ENCODE measurements at regions not wholly inside any gene's neighbourhood (a gene's known extent, or its start where the extent isn't known, plus 50 kb on each side); places are given as distances from the start of the nearest gene placed in this dataset.
"Not testable (repeated sequence)": the region's sequence is repeated elsewhere in the genome, so short reads cannot be mapped to it uniquely, and the experiment has no call there.

GRCh38 chr4:79661196-79661595 is 253.2 kb upstream of the GK2 start:
- Histone ChIP-seq H3K4me1 (ENCODE audit: control insufficient read depth, extremely low read depth, insufficient read depth, low read length) (no peaks in the 10 kb centered on the region), H3K27me3 (ENCODE audit: control insufficient read depth in 2 of 2, insufficient read depth in 2 of 2, low read length in 2 of 2) (no peaks in the 10 kb centered on the region), H3K4me3 (replicated peaks in 1 of 3; ENCODE audit: insufficient read depth in 1 of 3, low read depth in 1 of 3, low read length in 3 of 3) (no peak overlapping the region), H3K36me3 (ENCODE audit: control insufficient read depth in 2 of 2, extremely low read depth in 1 of 2, insufficient read depth in 2 of 2, low read length in 2 of 2) (no peaks in the 10 kb centered on the region), H3K79me2 (ENCODE audit: control insufficient read depth, insufficient read depth, low read length) (no peaks in the 10 kb centered on the region), H3K4me2 (ENCODE audit: insufficient read depth, low read length) (no peak overlapping the region), H2AFZ (ENCODE audit: low read depth, low read length) (no peak overlapping the region), H3K9me3 (replicated peaks; ENCODE audit: control insufficient read depth, insufficient read depth, low read length) (no peaks in the 10 kb centered on the region), H3K9ac (replicated peaks; ENCODE audit: extremely low read depth, insufficient read depth, low read length) (no peak overlapping the region), H3K9me1 (replicated peaks; ENCODE audit: control insufficient read depth, extremely low read depth, insufficient read depth, low read length) (no peaks in the 10 kb centered on the region), H3K27ac (ENCODE audit: insufficient read depth, low read depth, low read length) (no peak overlapping the region), H4K20me1 (replicated peaks; ENCODE audit: control insufficient read depth, extremely low read depth, insufficient read depth, low read length) (no peaks in the 10 kb centered on the region)
- FAIRE-seq: no peak
- intact Hi-C loops (cut with micrococcal nuclease) (no loop called here), dilution Hi-C loops (cut with MboI; ENCODE audit: extremely low pct_ligation_motif_present, low sequenced_read_pairs) (no loop called here)
- BruUV-seq (replicated peaks): no TSS peak
- no peak for DNase-seq (ENCODE audit: low read depth, low spot score)
- TF ChIP-seq EZH2 (IDR thresholded peaks at IDR 0.05; ENCODE audit: borderline replicate concordance, low read depth, low read length, severe bottlenecking): no peak
- TF ChIP-seq JUN (IDR thresholded peaks at IDR 0.05; ENCODE audit: borderline replicate concordance, insufficient read depth, insufficient read length, low read depth): no peak
- no peak for TF ChIP-seq POLR2AphosphoS5 (IDR thresholded peaks at IDR 0.05; ENCODE audit: insufficient read depth, low read depth, low read length)
- no peak for TF ChIP-seq CTCF (IDR thresholded peaks at IDR 0.05; ENCODE audit: extremely low read depth in 1 of 2, insufficient read depth in 1 of 2, low read depth in 1 of 2, low read length in 2 of 2)
- no peak for TF ChIP-seq GATA2 (IDR thresholded peaks at IDR 0.05; ENCODE audit: insufficient read depth, insufficient read length, low read depth, low read length)
- TF ChIP-seq MAX (IDR thresholded peaks at IDR 0.05; ENCODE audit: insufficient read depth, insufficient read length): no peak
- no peak for TF ChIP-seq POLR2A (IDR thresholded peaks at IDR 0.05; ENCODE audit: low read depth, low read length)
- no peak for TF ChIP-seq MYC (IDR thresholded peaks at IDR 0.05; ENCODE audit: low read depth, low read length)
- TF ChIP-seq FOS (IDR thresholded peaks at IDR 0.05; ENCODE audit: borderline replicate concordance, insufficient read depth, low read length): no peak
- ChIA-PET CTCF (no interaction called here), POLR2A (no interaction called here)

GRCh38 chr4:79659308-79659870 is 251.4 kb upstream of the GK2 start:
- H3K9me3 ChIP-seq (replicated peaks; ENCODE audit: control insufficient read depth, insufficient read depth, low read length); H3K9ac ChIP-seq (replicated peaks; ENCODE audit: extremely low read depth, insufficient read depth, low read length); H3K4me3 ChIP-seq (replicated peaks in 1 of 3; ENCODE audit: insufficient read depth in 1 of 3, low read depth in 1 of 3, low read length in 3 of 3); H3K36me3 ChIP-seq (ENCODE audit: control insufficient read depth in 2 of 2, extremely low read depth in 1 of 2, insufficient read depth in 2 of 2, low read length in 2 of 2); H3K9me1 ChIP-seq (replicated peaks; ENCODE audit: control insufficient read depth, extremely low read depth, insufficient read depth, low read length); H3K27me3 ChIP-seq (ENCODE audit: control insufficient read depth in 2 of 2, insufficient read depth in 2 of 2, low read length in 2 of 2); POLR2A ChIA-PET; CTCF ChIA-PET; H4K20me1 ChIP-seq (replicated peaks; ENCODE audit: control insufficient read depth, extremely low read depth, insufficient read depth, low read length); H3K27ac ChIP-seq (ENCODE audit: insufficient read depth, low read depth, low read length); H3K79me2 ChIP-seq (ENCODE audit: control insufficient read depth, insufficient read depth, low read length); intact Hi-C loops (cut with micrococcal nuclease); BruUV-seq (replicated peaks); H3K4me1 ChIP-seq (ENCODE audit: control insufficient read depth, extremely low read depth, insufficient read depth, low read length); dilution Hi-C loops (cut with MboI; ENCODE audit: extremely low pct_ligation_motif_present, low sequenced_read_pairs); DNase-seq (ENCODE audit: low read depth, low spot score); H3K4me2 ChIP-seq (ENCODE audit: insufficient read depth, low read length); H2AFZ ChIP-seq (ENCODE audit: low read depth, low read length); FAIRE-seq: not testable (repeated sequence)
